Endodermal cell (in vitro differentiated cells): ENCODE measurements at regions not wholly inside any gene's neighbourhood (a gene's known extent, or its start where the extent isn't known, plus 50 kb on each side); places are given as distances from the start of the nearest gene placed in this dataset.

Experiments used
- DNase-seq: peaks from one replicate; pipeline ENCODE4 v3.0.0-alpha.2; 2017
- H3K27ac ChIP-seq: 2 replicates; pipeline ENCODE4 v1.5.1; 2013; ENCODE audit warnings: mild to moderate bottlenecking, low read depth, low read length, moderate library complexity
- H3K27me3 ChIP-seq: 2 replicates; pipeline ENCODE4 v1.6.1; 2013; ENCODE audit warnings: mild to moderate bottlenecking, low read length, moderate library complexity; ENCODE audit not compliant: insufficient read depth, control insufficient read depth, poor library complexity, severe bottlenecking
- H3K36me3 ChIP-seq: 2 replicates; pipeline ENCODE4 v1.7.0; 2013; ENCODE audit warnings: mild to moderate bottlenecking, low read length, moderate library complexity; ENCODE audit not compliant: control insufficient read depth, insufficient read depth
- H3K4me1 ChIP-seq: one replicate; pipeline ENCODE4 v1.7.0; 2013; ENCODE audit warnings: low read length; ENCODE audit not compliant: control insufficient read depth, insufficient read depth
- H3K4me3 ChIP-seq: 2 replicates; pipeline ENCODE4 v1.5.1; 2013; ENCODE audit warnings: mild to moderate bottlenecking, low read length, moderate library complexity
- H3K9ac ChIP-seq: 2 replicates; pipeline ENCODE4 v1.6.1; 2013; ENCODE audit warnings: mild to moderate bottlenecking, low read length, moderate library complexity; ENCODE audit not compliant: poor library complexity, severe bottlenecking; ENCODE audit errors: extremely low read depth
- H3K9me3 ChIP-seq: 2 replicates; pipeline ENCODE4 v1.6.1; 2013; ENCODE audit warnings: mild to moderate bottlenecking, low read length, moderate library complexity; ENCODE audit not compliant: control insufficient read depth
- H3K27ac Mint-ChIP-seq: 2 replicates; pipeline ENCODE4 v1.8.0; 2020; ENCODE audit warnings: mixed read lengths
- H3K27me3 Mint-ChIP-seq: 2 replicates; pipeline ENCODE4 v1.8.0; 2021; ENCODE audit warnings: mild to moderate bottlenecking, mixed read lengths; ENCODE audit not compliant: insufficient read depth
- H3K36me3 Mint-ChIP-seq: 2 replicates; pipeline ENCODE4 v1.8.0; 2020; ENCODE audit warnings: low read depth, mixed read lengths
- H3K4me1 Mint-ChIP-seq: 2 replicates; pipeline ENCODE4 v1.8.0; 2020; ENCODE audit warnings: mixed read lengths
- H3K4me3 Mint-ChIP-seq: 2 replicates; pipeline ENCODE4 v1.8.0; 2020; ENCODE audit warnings: mild to moderate bottlenecking, moderate library complexity, mixed read lengths
- H3K9me3 Mint-ChIP-seq: 2 replicates; pipeline ENCODE4 v1.8.0; 2020; ENCODE audit warnings: mild to moderate bottlenecking, mixed read lengths
- WGBS, 2 experiments: methylation state at CpG; one replicate each; pipeline versions ENCODE4 v1.1.5 to v1.1.7; 2013; ENCODE audit warnings: missing lambda C conversion rate in 2 of 2, mixed read lengths in 1 of 2; ENCODE audit not compliant: insufficient coverage in 1 of 2, insufficient read length in 1 of 2; 5-methylcytosine and 5-hydroxymethylcytosine counted together
- TF ChIP-seq, protein P1 (sequence below): fragments of 200-600 bp; sonication (generic); conservative IDR thresholded peaks from 2 replicates; pipeline ENCODE4 v1.5.0; 2021; ENCODE audit warnings: antibody characterized with exemption, mild to moderate bottlenecking

DNA sequence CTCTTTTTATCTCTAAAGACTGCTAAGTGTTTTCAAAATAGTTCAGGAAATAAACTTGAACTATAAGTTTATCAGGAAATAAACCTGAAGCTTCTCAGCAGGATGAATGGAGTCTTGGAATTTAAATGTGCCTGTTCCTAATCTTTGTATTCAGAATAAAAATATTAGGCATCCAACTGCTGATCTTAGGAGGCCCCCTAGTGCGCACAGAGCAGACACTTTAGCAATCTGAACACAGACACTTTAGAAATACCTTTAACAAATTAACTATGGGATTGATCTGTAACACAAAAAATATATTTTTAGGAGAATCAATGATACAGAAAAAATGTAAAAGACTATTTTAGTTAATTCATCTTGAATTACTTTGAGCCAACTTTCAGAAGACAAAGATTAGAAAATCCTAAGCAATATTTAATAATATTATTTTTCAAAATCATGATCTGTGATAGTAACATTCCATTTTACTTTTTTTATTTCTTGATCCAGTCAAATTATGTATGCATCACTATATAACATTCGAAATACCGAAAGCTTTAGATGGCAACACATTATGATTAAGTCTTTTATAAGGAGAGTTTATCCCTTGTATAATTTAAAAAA is 80.9 kb downstream of the SLC41A2 start:
- Histone ChIP-seq H3K4me3 (no peak overlapping the region), H3K9ac (no peak overlapping the region), H3K4me1 (no peaks in the 10 kb centered on the region), H3K27me3 (no peaks in the 10 kb centered on the region), H3K9me3 (no peaks in the 10 kb centered on the region), H3K27ac (no peak overlapping the region), H3K36me3 (no peaks in the 10 kb centered on the region)
- Mint-ChIP-seq H3K36me3 (peaks cover 4% of the 10 kb centered on the region), H3K4me3 (no peak overlapping the region), H3K27ac (no peak overlapping the region), H3K4me1 (no peaks in the 10 kb centered on the region), H3K27me3 (peaks cover 9% of the 10 kb centered on the region), H3K9me3 (peaks cover 24% of the 10 kb centered on the region)
- DNase-seq: no peak
- TF ChIP-seq, protein P1, sequence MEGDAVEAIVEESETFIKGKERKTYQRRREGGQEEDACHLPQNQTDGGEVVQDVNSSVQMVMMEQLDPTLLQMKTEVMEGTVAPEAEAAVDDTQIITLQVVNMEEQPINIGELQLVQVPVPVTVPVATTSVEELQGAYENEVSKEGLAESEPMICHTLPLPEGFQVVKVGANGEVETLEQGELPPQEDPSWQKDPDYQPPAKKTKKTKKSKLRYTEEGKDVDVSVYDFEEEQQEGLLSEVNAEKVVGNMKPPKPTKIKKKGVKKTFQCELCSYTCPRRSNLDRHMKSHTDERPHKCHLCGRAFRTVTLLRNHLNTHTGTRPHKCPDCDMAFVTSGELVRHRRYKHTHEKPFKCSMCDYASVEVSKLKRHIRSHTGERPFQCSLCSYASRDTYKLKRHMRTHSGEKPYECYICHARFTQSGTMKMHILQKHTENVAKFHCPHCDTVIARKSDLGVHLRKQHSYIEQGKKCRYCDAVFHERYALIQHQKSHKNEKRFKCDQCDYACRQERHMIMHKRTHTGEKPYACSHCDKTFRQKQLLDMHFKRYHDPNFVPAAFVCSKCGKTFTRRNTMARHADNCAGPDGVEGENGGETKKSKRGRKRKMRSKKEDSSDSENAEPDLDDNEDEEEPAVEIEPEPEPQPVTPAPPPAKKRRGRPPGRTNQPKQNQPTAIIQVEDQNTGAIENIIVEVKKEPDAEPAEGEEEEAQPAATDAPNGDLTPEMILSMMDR: peak; percentile 63
- 100% methylated on average over 1 of the region's 3 CpGs; no CpG with 5 or more reads in 1 of the 2 experiments for WGBS, 2 experiments

DNA sequence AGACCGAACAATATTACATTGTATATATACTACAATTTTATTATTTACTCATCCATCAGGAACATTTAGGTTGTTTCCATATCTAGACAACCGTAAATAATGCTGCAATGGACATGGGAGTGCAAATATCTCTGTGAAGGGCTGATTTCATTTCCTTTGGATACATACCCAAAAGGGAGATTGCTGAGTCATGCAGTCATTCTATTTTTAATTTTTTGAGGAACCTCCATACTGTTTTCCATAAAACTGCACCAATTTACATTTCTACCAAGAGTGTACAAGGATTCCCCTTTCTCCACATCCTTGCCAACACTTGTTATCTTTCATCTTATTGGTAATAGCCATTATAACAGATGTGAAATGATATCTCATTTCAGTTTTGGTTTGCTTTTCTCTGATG is 84.7 kb downstream of the SLC41A2 start:
- no peak for DNase-seq
- Histone ChIP-seq H3K27ac (no peak overlapping the region), H3K27me3 (no peaks in the 10 kb centered on the region), H3K4me1 (no peaks in the 10 kb centered on the region), H3K9ac (no peak overlapping the region), H3K4me3 (no peak overlapping the region), H3K36me3 (no peaks in the 10 kb centered on the region), H3K9me3 (no peaks in the 10 kb centered on the region)
- TF ChIP-seq, protein P1: no peak
- H3K4me3 Mint-ChIP-seq: no peak overlapping the region
- H3K27ac Mint-ChIP-seq: no peak overlapping the region
- no peaks in the 10 kb centered on the region for H3K4me1 Mint-ChIP-seq
- H3K9me3 Mint-ChIP-seq: peaks cover 13% of the 10 kb centered on the region
- 80 to 100% methylated on average over 1 of the region's 2 CpGs for WGBS, 2 experiments
- no peaks in the 10 kb centered on the region for H3K27me3 Mint-ChIP-seq
- H3K36me3 Mint-ChIP-seq: peaks cover 4% of the 10 kb centered on the region

GRCh38 chr12:104870797-104871196 is 87.3 kb downstream of the SLC41A2 start:
- DNase-seq: no peak
- TF ChIP-seq, protein P1: no peak

More at GRCh38 chr12:104870797-104871196, 87.3 kb downstream of the SLC41A2 start:
- H3K27me3 Mint-ChIP-seq: no peaks in the 10 kb centered on the region
- Histone ChIP-seq H3K27ac (no peak overlapping the region), H3K36me3 (no peaks in the 10 kb centered on the region), H3K4me1 (no peaks in the 10 kb centered on the region), H3K4me3 (no peak overlapping the region), H3K27me3 (no peaks in the 10 kb centered on the region), H3K9me3 (no peaks in the 10 kb centered on the region), H3K9ac (no peak overlapping the region)
- 86% methylated on average over 1 of the region's 1 CpG; no CpG with 5 or more reads in 1 of the 2 experiments for WGBS, 2 experiments
- peaks cover 4% of the 10 kb centered on the region for H3K36me3 Mint-ChIP-seq
- H3K27ac Mint-ChIP-seq: no peak overlapping the region
- no peak overlapping the region for H3K4me3 Mint-ChIP-seq
- no peaks in the 10 kb centered on the region for H3K4me1 Mint-ChIP-seq
- H3K9me3 Mint-ChIP-seq: peaks cover 9% of the 10 kb centered on the region
